GM19025 (cell line): ENCODE measurements at regions not wholly inside any gene's neighbourhood (a gene's known extent, or its start where the extent isn't known, plus 50 kb on each side); places are given as distances from the start of the nearest gene placed in this dataset.
"Not testable (repeated sequence)": the region's sequence is repeated elsewhere in the genome, so short reads cannot be mapped to it uniquely, and the experiment has no call there.

Experiments used
- ATAC-seq: cut with Tn5 transposase; IDR thresholded peaks from one replicate; pipeline ENCODE4 v1.9.1; 2021; ENCODE audit warnings: mild to moderate bottlenecking, low read depth, moderate library complexity; ENCODE audit not compliant: unreplicated experiment

DNA sequence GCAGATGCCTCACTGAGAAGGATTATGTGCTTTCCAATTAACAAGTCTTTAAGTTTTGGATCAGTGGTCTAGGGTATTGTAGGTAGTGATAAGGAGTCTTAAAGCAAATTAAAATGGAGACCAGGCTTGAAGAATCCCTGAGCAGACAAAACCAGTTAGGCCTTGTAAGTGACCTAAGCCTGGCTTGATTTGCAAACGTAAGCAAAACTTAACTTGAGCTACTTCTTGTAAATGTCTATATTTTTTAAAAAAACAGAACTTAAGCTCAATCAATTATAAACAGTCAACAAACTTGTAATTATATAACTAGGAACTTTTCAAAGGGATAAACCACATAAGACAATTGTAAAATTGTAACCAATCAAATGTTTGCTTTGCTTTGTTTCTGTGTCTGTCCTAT lies 72.7 kb upstream of the NALF2 start:
- no peak for ATAC-seq

- no peak for ATAC-seq
Observed at GRCh38 chrX:69430785-69431184, 73.3 kb upstream of the NALF2 start.

DNA sequence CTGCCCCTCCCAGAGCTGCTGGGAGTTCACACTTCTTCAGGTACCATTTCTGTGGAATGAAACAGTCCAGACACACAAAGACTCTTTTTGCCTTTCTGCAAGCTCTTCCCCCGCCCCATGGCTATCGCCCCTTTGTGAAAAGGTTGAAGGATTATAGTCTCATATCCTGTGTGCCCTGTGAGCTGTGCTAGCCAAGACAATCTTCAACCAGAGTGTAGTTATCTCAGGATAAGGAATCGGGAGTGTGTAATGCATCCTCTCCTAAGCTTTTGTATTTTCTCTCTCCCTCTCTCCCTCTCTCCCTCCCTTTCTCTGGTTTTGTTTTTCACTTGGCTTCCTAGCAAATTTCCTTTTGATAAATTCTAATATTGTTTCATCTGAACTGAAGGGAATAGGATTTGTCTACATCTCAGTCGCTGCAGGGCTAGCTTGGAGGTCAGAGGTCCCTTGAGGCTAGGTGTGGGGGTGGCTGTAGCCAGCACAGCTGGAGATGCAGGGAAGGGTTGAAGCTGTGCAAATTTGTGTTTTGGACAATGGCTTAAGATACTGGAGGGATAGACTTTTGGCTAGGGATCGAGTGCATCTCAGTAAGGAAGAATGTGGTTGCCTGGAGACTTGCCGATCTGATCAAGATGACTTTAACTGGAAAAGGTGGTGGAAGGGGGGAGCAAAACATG lies 74.6 kb upstream of the NALF2 start:
- no peak for ATAC-seq

DNA sequence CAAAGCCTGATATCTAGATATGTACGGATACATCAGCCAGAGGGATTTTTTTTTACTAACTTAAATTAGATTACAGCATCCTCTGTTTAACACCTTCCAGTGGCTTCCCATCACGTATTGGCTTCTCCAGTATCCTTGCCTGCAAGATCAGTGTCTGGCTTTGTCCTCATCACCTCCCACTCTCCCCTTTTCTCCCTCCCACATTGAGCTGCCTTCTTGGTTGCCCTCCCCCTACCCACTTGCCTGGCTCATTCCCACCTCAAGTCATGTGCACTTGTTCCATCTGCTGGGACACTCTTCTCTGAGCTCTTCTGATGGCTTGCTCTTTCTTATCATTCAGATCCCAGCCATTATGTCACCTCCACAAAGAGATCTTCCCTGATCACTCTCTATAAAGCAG lies 75.9 kb upstream of the NALF2 start:
- no peak for ATAC-seq

DNA sequence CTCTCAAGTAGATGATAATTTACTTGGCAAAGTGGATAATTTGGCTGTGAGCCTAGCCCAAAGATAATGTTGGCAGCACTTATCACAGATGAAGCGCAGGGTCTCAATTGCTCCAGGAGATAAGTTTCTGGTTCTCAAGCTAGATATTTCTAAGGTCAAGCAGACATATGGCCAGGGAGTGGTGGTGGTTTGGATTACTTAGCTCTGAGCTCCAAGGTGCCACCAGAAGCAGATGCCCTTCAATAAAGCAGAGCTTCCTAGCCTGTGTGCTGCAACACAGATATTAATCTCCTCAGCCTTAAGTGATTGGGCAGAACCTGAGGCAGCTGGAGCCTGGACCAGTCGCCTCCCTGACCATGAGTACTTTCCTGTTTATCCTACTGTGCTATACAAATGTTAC lies 79.2 kb upstream of the NALF2 start:
- no peak for ATAC-seq

GRCh38 chrX:69424161-69424560 lies 80.0 kb upstream of the NALF2 start:
- no peak for ATAC-seq

- not testable (repeated sequence) for ATAC-seq
Observed at GRCh38 chrX:69422208-69422607, 81.9 kb upstream of the NALF2 start.

DNA sequence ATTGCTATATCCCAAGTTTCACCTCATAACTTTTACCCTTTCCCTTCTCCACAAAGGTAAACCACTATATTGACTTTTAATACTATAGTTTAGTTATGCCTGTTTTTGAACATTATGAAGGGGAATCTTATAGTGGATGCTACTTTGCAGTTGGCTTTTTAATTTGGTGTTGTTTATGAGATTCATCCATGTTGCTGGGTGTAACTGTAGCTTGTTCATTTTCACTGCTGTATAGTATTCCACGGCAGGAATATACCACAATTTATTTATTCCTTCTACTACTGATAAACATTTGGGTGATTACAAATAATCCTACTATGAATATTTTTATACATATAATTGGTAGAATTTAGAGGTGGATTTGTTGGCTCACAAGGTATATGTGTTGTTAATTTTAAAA lies 88.4 kb upstream of the NALF2 start:
- ATAC-seq = no peak

GRCh38 chrX:69412661-69413060 lies 91.5 kb upstream of the NALF2 start:
- no peak for ATAC-seq

DNA sequence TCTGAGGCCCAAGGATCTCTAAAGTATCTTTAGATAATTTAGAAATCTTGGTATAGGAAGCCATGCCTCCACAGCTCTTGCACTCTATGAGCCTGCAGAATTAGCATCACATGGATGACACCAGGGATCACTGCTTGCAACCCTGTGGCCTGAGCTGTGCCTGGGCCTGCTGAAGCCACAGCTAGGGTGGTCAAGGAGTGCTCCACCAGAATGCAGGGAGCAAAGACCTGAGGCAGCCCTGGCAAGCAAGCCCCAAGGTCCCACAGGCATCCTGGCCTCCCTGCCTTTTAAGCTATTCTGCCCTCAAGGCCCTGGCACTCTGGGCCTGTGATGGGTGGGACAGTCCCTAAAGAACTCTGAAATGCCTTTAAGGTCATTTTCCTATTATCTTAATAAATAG lies 105.2 kb upstream of the NALF2 start:
- ATAC-seq = no peak

DNA sequence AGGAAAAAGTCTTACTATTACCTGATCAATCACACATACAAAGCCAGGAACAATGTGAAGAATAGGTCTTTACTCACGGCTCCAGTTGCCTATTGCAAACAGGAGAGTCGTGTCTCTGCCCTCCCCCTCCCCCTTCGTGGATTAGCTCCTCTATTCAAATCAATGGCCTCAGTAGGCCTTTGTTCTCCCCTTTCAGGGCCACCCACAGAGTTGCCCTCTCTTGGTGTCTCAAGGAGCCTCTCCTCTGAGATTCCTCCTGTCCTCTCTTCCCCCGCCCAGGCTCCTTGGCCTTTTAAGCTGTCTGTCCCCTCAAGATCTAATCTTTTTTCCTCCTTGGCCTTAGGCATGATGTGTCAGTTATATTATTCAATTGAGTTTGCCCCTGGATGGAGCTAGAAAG lies 107.2 kb upstream of the NALF2 start:
- no peak for ATAC-seq

- no peak for ATAC-seq
Observed at GRCh38 chrX:69395306-69395705, 108.8 kb upstream of the NALF2 start.

- no peak for ATAC-seq
Observed at GRCh38 chrX:69389101-69389501, 115.0 kb upstream of the NALF2 start.

DNA sequence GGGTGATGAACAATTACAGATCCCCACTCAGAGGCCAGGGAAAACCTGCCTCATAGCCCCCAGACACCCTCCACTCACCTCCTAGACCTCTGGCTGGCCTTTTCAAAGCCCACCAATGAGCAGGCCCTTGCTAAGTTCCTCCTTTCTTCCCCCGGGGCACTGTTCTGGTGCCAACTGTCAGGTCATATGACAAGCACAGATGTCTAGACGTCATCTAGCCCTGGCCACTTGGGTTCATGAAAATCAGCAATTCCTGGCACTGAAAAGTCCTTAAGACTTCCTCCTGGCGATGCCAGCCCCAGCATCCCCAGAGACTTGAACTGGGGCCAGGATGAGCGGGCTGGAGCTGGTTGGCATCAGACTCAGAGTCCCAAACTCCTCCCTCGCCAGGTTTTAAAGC lies 115.6 kb upstream of the NALF2 start:
- ATAC-seq = no peak

GRCh38 chrX:69387567-69388487 lies 116.3 kb upstream of the NALF2 start:
- no peak for ATAC-seq

DNA sequence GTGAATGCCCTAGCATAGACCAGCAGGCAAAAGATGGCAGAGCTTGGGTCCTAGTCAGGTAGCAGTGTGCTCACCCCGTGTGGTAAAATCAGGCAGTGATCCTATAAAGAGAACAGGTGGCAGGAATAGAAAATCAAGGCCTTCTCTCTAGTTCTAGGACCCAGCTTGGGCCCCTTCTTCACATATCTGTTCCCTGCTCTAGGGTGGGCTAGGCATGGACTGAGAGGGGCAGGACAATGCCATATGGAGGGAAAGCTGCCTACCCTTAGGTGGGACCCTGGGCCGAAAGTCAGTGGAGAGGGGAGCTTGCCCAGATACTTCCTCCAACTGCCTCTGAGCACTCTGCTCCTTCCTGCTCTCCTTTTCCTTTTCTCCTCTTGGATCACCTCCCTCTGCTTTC lies 117.4 kb upstream of the NALF2 start:
- no peak for ATAC-seq

DNA sequence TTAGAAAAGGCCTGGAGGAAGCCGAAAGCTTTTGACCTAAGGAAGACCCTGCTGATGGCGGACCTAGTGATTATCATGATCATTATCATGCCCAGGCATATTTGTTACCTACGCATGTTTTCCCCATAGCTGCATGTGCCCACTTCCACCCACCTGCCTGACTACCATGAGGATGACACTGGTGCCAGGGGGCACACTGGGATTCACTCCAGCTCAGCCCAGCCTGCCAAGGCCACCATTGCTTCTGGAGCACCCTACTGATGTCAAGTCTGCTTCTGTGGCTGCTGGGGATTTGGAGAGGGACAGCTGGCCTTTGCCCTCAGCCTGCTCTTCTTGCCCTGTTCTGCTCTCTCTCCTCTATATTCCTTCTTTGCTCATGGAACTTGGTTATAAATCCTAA lies 124.7 kb upstream of the NALF2 start:
- no peak for ATAC-seq

- ATAC-seq = no peak
Observed at GRCh38 chrX:69374569-69374968, 129.6 kb upstream of the NALF2 start.

DNA sequence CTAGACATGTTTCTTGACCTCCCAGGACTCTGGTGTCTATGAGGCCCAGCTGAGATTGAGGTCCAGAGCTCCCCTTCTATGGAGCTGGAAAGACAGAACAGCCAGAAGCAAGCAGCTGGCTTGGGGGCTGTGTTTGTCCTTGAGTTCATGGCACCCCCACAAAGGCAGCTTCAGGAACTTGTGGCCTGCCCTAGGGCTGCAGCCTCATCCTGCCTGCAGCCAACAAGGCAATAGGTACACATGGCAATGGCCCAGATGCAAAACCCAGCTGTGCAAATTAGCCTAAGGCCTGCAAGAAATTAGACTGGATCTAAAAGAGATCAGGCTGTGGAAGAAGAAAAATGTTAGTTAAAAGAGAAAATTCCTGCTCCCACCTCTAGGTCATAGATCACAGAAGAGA lies 131.7 kb upstream of the NALF2 start:
- ATAC-seq = no peak

DNA sequence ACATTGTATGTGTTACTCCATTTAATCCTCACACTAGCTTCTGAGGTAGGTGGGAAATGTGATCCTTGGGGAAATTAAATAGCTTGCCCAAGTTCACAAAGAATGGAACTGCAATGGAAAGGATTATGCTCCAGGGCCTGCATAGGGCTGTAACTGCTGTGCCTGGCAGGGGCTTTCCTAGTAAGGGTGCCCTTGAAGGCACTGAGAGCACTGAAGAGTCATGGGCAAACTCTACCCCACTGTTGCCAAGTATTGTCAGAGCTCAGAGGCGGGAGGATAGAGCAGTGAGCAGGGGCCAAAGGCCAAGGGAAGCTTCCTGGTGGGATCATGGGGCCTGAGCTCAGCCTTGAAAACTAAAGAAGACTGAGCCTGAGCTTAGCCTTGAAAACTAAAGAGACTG lies 133.0 kb upstream of the NALF2 start:
- no peak for ATAC-seq

- no peak for ATAC-seq
Observed at GRCh38 chrX:69369999-69370398, 134.1 kb upstream of the NALF2 start.

DNA sequence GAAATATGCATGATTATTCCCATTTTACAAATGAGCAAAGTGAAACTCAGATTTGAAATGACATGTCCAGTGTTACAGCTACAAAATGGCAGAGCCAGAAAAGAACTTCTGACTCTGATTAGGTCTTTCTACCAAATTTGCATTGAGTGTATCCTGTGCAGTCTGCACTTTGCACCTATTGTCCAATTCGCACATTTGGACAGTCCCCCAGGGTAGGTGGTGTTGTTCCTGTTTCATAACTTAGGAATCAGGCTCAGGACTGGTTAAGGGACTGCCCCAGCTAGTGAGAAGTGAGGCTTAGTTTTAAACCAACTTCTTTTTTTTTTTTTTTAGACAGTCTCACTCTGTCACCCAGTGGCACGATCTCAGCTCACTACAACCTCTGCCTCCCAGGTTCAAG lies 137.9 kb upstream of the NALF2 start:
- ATAC-seq = no peak
